ENCODE measurements at regions not wholly inside any gene's neighbourhood (a gene's known extent, or its start where the extent isn't known, plus 50 kb on each side); places are given as distances from the start of the nearest gene placed in this dataset.

DNA sequence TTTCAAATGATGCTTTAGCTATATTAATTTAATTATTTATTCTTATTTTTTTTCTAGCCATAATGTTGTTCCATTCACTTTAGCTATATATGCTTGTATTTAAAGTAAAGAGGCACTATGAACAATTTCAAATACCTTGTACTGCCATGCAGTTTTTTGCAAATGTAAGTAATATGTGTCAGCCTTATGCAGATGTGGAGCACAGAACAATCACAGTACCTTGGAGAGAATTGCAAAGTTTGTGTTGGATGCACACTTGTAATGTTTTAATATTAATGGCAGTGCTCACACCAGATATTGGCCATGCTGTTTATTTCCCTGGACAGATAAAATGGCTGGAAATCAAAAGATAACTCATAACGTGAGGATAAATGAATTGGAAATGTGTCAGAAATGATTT lies 663.5 kb upstream of the SEMA3D start:
- no peak for TF ChIP-seq ZNF274 (IDR thresholded peaks at IDR 0.05; ENCODE audit: low read depth, low read length)
- no peak for TF ChIP-seq SUZ12 (IDR thresholded peaks at IDR 0.05; ENCODE audit: extremely low read depth, insufficient read depth, insufficient read length)
